ENCODE measurements at regions not wholly inside any gene's neighbourhood (a gene's known extent, or its start where the extent isn't known, plus 50 kb on each side); places are given as distances from the start of the nearest gene placed in this dataset.
A peak's percentile ranks its signal among the peaks of the same experiment; 100 is the strongest.
"Not testable (repeated sequence)": the region's sequence is repeated elsewhere in the genome, so short reads cannot be mapped to it uniquely, and the experiment has no call there.

DNA sequence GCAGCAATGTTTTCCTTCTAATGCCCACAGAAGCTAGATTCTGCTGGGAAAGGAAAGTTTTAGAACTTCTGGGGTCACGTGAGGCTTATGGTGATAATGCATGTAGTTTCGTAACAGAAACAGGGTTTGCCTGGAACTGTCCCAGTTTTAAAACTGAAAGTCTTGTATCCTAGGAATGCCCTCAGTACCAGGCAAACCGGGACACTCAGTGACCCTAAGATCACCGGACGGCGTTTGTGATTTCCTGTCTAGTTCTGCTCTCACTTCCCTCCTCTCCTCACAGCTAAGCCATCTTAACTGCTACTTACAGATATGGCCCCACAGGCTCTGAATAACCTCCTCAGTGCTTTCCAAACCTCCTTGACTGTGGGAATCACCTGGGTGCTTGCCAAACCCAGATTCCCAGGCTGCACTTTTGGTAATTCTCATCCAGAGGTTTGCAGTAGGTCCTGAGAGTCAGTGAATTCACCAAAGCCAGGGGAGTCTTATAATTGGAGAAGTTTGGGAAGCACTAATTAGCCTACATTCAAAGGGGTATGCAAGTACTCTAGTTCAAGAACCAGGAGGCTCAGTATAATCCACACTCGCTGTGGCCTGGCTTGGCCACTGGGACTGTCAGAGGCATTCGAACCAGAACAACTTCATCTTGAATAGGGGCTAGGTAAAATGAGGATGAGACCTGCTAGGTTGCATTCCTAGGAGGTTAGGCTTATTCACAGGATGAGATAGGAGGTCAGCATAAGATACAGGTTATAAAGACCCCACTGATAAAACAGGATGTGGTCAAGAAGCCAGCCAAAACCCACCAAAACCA lies 231.6 kb upstream of the MYLIP start:
- DNase-seq: peak; percentile 32

DNA sequence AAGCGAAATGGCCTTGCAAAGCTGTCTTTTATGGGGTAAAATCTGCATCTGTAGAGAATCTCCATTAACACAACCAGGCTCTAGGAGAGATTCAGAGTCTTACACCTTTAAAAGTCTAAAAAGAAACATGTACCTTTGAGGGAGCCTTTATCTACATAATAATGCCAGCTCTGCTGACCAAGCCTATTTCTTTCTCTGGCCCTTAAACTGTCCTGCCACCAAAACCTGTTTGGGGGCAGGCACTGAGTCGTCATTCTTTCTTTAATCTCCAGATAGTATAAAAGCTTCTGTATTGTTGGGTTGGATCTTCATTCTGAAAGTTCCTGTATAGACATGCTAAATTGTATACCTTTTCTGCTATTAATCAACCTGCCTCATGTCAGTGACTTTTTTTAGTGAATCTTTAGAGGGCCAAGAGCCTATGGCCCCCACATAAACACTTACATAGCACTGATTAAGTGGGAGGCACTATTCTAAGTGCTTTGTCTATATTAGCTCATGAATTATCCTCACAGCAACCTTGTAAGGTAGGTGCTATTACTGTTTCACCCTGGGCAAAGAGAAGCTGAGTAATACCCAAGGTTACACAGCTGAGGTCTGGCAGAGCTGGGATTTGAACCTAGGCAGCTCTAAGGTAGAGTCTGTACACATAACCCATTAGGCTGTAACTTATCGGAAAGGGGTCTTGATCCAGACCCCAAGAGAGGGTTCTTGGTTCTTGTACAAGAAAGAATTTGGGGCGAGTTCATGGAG lies 232.3 kb upstream of the DTNBP1 start:
- no peak for DNase-seq

DNA sequence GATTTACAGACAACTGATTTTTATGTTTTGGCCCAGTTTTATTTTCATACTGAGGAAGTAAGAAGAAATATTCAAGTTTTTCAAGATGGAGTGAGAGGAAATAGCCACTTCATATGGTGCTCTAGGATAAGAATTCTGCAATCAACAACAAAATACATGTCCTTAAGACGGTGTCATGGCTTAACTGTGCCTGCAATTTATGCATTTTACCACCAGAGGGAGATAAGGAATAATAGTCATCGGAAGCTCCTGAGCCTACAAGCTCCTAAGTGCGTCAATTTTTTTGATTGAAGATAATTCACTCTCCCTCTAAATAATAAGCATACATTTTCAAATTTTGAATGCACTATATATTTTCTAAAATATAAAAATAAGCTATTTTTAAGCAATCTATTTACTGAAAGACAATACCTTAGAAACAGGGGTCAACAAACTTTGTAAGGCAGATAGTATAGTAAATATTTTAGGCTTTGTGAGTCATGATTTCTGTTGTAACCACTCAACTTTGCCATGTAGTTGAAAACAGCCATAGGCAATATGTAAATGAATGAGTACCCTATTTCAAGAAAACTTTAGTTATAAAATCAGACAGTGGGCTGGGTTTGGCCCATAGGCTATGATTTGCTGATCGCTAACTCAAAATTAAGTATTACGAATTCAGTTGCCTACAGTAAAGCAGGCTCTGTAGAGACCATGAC lies 230.9 kb upstream of the DTNBP1 start:
- no peak for DNase-seq

DNA sequence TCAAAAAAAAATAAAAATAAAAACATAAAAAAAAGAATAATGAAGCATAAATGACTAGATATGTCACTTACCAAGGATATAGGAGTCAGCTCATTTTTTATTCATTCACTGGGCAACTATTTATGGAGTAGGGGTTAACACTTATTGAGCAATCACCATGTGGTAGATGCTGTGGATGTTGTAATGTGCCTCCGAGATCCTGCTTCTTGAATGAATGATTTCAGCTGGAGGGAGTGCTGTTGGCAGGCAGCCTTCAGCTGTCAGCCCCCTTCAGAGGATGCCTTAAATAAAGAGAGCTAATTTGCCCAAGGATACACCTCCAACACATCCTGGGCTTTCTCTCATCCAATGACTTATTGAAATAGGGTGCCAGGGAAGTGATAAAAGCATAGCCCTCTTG lies 229.5 kb upstream of the DTNBP1 start:
- DNase-seq: no peak

DNA sequence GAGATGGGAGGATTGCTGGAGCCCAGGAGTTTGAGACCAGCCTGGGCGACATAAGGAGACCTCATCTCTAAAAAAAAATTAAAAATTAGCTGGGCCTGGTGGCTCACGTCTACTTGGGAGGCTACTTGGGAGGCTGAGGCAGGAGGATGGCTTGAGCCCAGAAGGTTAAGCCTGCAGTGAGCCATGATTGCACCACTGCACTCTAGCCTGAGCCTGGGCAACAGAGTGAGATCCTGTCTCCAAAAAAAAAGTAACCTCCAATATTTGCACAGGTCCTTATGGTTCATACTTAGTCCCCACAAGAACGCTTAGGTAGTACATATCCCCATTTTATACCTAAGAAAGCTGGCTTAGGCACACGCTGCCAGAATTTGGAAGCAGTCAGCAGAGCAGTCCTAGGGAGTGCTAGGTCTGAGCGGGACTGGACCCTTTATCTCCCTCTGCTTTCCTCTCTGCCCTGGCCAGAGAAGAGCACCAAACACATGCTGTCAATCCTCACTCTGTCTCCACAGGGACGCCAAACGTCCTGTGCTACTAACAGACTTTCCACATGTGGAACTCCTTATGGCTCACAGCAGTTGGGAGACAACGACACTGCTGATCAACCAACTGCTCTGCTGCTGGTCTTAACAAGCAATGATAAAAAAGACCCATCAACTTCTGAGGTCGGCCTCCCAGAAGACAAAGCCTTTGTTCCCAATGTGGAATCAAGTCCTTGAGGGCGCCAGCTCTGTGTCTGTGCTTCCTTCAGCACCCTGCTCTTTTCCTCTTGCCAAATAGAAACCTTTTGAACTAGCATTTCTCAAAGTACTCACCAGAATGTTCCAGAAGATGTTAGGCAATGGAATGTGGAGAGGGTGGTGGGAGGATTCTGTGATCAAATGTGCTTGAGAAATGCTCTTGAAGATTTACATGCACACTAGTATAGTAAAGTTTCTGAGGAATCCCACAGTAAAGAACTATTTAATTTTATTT lies 226.3 kb upstream of the DTNBP1 start:
- DNase-seq: no peak

DNA sequence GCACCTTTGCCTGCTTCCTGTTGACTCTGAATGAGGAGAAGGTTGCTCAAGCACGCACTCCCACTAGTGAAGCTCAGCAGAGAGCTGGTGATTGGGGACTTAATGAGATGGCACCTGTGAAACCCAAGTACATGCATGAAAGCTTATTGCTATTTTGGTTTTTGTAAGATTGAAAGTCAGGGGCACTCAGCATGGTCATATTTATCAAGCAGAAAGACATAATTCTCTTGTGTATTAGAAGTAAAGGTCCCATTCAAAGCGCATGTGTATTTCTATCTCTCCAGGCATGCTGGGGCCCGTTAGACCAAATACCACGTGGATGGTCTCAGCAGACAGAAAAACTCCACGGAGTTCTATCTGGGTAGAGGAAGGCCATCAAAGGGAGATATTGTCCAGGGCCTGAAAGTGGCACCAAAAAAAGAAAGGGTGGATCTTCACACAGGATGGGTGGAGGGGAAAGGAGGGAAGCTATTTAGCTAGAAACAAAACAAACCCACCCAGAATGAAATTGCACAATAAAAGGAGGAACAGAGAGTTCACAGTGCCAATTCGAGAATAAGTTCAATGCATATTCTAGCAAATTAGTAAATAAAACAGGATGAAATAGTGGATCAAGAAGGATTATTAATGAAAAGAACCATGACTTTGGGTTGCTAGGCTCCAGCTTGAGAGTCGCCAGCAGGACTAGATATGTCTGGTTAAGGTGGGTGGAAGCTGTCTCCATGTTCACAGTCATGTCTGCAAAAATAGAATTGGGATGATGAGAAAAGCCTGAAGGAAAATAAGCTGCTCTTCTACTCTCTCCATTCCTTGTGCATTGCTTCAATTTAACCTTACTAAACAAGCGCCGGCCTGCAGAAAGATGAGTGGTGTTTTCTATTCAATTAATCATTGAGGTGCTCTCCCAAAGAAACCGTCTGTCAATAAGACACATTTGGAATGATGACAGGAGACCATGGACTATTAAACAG lies 224.9 kb upstream of the DTNBP1 start:
- no peak for DNase-seq

DNA sequence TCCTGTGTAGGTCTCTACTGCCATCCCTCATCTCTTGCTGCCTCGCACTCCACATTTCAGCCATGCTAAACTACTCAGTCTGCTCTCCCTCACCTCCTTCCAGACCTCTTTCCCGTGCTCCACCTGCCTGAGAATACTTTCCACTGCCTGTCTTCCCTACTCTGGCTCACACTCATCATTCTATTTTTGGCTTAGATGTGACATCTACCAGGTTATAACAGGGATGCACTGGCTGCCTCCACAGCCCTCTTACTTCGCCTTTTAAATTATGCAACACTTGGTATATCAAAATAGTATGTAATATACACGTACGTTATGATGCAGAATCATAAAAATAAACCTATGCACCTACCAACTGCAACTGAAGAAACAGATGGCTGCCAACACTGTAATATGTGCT lies 222.8 kb upstream of the DTNBP1 start:
- DNase-seq: no peak

DNA sequence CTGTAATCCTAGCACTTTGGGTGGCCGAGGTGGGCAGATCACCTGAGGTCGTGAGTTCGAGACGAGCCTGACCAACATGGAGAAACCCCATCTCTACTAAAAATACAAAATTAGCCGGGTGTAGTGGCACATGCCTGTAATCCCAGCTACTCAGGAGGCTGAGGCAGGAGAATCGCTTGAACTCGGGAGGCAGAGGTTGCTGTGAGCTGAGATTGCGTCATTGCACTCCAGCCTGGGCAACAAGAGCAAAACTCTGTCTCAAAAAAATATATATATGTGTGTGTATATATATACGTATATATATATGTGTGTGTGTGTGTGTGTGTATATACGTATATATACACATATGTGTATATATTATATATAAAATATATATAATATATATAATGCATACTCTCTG lies 220.8 kb upstream of the DTNBP1 start:
- not testable (repeated sequence) for DNase-seq

DNA sequence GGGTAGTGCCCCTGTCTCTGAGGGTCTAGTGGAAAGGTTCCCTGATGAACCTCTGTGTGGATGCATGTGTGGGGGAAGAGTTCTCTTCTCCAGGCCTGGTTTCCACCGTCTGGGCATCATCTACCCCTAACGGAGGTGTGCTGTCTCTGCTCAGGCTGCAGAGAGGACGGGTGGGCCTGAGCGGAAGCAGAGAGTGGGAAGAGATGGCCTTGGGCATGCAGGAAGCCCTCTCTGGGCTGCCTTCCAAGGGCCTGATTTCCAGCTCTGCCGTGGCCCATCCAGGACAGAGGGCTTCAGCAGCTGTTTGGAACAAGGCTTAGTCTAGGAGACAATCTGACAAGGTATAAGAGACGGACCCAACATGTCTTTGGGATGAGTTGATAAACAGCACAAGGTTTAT lies 220.1 kb upstream of the DTNBP1 start:
- DNase-seq: no peak

DNA sequence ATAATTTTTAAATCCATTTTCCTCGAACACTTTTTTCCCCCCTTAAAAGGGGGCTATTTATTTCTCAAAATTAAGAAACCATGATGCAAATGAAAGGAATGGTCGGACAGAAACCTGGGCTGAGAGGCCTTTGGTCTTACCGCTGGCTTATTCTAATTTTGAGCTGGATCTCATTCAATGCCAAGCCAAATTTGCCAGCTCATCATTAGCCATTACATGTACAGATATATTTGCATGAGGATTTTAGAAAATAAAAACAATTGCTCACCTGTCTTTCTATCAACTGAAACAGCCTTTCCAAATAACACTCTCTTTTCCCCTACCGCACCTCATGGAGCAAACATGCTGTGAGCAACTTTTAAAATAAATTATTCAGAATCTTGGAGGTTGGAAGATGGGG lies 219.5 kb upstream of the DTNBP1 start:
- DNase-seq: no peak

DNA sequence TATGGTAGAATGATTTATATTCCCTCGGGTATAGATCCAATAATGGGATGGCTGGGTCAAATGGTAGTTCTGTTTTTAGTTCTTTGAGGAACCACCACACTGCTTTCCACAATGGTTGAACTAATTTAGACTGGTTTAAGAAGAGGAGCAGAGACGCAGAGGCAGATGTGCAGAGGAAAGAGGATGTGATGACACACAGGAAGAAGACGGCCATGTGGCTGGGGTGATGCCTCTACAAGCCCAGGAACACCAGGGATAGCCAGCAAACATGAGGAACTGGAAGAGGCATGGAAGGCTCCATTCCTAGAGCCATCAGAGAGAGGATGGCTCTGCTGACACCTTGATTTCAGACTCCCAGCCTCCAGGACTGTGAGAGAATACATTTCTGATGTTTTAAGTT lies 218.3 kb upstream of the DTNBP1 start:
- DNase-seq: no peak

DNA sequence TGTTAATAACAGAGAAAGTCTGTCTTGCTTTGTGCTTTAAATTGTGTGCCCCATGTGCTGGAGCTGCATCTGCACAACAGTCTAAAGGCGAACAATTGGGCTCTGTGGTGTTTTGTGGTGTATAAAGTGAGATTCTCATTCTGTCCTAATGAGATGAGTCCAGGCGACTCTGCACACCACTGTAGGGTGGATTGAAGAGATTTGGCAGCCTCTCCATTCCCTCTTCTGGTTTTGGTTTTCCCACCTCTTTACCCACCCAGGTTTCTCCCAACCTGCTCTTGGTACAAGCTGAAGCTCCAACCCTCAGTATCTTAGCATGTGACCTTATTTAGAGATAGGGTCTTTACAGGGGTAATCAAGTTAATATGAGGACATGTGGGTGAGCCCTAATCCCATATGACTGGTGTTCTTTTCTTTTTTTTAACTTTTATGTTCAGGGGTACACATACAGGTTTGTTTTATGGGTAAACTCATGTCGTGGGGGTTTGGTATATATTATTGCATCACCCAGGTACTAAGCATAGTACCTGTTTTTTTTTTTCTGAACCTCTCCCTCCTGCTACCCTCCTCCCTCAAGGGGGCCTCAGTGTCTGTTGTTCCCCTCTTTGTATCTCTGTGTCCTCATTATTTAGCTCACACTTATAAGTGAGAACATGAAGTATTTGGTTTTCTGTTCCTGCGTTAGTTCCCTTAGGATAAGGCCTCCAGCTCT lies 217.6 kb upstream of the DTNBP1 start:
- DNase-seq: no peak

DNA sequence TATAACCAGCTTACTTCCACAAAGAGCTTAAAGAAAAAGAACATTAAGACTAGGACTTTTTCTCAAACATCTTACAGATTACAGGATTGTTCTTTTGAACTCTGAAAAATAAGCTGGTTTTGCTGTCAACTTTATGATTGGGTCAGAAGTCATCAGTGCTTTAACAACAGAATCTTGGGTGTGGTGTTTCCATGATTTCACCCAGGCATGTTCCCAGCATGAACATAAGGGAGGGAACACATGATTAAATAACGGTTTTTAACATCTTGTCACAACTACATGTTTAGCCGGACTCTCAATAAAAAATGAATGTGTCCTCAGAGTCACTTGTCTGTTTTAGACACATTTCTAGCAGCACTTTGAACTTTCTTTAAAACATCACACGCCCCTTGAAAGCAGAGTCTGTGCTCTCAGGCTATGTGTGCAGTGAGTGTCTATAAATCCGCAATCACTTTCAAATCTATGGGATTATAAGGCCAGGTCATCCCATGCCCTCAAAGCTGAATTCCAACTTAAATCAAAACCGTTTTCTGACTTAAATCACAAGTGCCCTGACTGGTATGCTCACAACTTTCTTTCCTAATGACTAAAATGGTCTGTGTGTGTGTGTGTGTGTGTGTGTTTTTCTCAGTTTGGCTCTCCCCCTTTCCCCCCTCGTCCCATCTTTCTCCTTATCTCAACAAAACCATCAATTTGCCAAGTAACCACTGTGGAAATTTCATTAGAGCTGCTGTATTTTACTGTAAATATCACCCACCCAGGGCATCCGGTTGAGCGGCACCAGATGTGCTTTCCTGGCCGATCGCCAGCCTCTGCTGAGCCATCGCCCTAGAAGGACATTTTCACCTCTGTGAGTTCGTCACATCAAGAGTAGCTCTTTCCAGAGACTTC lies 216.8 kb upstream of the DTNBP1 start:
- DNase-seq: peak; percentile 97

DNA sequence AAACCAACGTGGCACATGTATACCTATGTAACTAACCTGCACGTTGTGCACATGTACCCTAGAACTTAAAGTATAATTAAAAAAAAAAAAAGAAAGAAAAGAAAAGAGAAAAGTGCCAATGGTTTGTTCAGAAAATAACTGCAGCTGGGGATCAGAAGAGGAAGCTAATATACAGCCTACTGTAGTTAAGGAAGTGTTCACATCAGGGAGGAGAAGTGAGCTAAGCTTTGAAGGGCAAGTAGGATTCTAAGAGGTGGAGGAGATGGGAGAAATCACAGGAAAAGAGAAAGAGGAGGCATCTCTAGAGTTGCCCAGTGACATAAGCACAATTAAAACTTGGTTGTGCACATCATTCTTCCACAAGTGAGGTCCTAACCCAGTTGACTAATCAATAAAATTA lies 214.4 kb upstream of the DTNBP1 start:
- no peak for DNase-seq

DNA sequence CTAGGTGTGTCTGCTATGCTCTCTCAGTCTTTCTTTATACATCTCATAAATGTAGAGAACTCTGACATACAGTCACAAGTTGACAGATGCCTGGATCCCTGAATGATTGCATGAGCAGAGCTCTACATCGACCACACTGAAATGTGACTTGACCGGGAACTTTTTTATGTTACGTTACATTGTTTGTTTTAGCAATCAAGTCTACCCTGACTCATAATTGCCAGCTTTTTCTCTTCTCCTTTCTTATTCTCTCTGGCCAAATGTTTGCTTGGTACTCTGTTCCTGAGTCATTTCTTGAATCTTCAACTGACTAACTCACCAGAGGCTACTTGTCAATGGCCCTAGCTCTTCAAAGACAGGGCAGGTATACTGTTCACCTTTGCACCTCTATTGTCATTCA lies 213.6 kb upstream of the DTNBP1 start:
- no peak for DNase-seq

DNA sequence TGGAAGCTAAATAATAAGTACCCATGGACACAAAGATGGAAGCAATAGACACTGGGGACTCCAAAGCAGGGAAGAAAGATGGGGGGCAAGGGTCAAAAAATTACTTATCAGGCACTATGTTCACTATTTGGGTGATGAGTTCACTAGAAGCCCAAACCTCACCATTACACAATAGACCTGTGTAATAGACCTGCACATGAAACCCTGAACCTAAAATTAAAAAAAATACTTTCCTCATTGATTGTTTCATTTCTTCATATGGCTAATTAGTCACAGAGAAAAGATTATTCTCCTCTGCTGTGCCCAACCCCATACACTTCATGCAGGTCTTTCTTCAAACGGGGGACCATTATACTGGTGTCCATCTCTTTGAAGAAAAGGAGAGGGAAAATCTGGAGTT lies 213.0 kb upstream of the DTNBP1 start:
- no peak for DNase-seq

DNA sequence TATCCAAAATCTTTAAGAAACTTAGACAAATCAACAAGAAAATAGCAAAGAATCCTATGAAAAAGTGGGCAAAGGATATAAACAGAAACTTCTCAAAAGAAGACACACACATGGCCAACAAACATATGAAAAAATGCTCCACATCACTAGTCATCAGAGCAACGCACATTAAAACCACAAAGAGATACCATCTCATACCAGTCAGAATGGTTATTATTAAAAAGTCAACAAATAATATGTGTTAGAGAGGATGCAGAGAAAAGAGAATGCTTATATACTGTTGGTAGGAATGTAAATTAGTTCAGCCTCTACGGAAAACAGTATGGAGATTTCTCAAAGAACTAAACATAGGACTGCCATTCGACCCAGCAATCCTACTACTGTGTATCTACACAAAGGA lies 212.0 kb upstream of the DTNBP1 start:
- no peak for DNase-seq

DNA sequence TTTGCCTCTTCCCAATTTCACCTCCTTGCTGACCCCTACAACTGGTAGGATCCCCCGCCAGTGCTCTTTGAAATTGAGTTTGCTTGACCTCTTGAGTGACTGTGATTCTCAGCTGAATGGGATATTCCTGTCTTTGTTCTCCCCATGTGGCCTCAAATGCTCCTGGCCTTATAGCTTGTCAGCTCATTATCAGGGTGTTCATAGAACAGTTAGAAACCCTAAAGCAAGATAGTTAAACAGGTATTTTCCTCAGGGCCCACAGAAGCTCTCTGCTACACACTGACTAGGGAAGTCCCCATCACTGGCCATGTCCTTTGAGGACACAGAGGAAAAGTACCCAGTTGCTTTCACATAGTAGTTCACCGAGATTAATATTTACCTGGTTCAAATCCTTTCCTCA lies 211.5 kb upstream of the DTNBP1 start:
- DNase-seq: no peak

DNA sequence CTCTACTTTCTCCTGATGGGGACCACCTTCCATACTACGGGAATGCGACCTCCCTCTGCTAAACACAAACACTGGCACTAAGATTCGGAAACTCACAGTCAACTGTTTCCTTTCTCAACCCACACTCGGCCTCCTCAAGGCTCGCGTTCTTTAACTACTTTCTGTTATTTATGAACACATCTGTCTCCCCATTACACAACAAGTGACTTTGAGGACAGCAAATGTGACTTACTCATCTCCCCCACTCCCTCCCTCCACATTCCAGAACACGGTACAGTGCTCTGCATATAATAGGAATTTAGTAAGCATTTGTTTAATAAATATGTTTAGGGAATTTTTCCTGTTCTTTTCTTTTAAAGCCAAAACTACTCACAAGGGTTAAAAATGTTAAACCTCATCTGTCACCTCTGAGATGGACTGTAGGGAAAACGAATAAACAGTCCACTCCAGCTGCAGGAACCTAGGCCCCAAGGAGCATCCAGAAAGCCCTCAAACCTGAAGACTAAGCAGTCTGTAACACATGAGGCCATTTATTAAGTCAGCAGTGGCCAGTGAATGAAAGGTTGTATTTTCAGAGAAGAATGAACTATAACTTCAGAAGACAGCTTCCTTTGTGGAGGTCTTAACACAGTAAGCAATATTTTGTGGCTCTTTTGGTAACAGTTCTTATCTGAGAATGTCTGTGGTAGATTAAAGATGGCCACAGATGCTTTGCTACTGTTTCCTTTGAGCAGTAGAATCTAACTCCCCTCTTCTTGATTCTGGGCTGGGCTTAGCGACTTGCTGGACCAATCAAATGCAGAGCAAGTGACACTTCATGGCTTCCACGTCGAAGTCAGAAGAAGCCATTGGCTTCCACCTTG lies 209.6 kb upstream of the DTNBP1 start:
- DNase-seq: no peak
